IPS-18c (cell line): ENCODE measurements at regions not wholly inside any gene's neighbourhood (a gene's known extent, or its start where the extent isn't known, plus 50 kb on each side); places are given as distances from the start of the nearest gene placed in this dataset.

Experiments
- H3K4me3 ChIP-seq: 2 replicates; pipeline ENCODE4 v1.7.0; 2013; ENCODE audit warnings: low read depth, mild to moderate bottlenecking, low read length, moderate library complexity; ENCODE audit not compliant: insufficient read depth
- H3K9me3 ChIP-seq: one replicate; pipeline ENCODE4 v1.6.1; 2013; ENCODE audit warnings: mild to moderate bottlenecking, low read length, moderate library complexity; ENCODE audit not compliant: control insufficient read depth, insufficient read depth

GRCh38 chr3:124404621-124405020 is 325.6 kb upstream of the UMPS start:
- Histone ChIP-seq H3K9me3 (no peaks in the 10 kb centered on the region), H3K4me3 (no peak overlapping the region)

- Histone ChIP-seq H3K4me3 (no peak overlapping the region), H3K9me3 (no peaks in the 10 kb centered on the region)
These were observed 323.0 kb upstream of the UMPS start for GRCh38 chr3:124407260-124407659.

- Histone ChIP-seq H3K4me3 (no peak overlapping the region), H3K9me3 (no peaks in the 10 kb centered on the region)
These were observed 320.5 kb upstream of the UMPS start for GRCh38 chr3:124409650-124410275.

DNA sequence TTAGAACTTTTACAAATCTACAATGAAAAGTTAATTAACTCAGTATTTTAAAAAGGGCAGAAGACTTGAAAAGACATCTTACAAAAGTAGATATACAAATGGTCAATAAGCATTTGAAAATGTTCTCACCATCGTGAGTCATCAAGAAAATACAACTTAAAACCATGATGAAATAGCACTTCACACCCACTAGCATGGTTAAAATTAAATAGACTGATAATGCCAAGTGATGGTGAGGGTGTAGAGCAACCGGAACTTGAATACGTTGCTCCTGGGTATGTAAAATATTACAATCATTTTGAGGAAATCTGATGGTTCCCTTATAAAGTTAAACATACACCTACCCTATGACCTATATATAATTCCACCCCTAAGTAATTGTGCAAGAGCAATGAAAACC is 319.8 kb upstream of the UMPS start:
- Histone ChIP-seq H3K9me3 (no peaks in the 10 kb centered on the region), H3K4me3 (no peak overlapping the region)

DNA sequence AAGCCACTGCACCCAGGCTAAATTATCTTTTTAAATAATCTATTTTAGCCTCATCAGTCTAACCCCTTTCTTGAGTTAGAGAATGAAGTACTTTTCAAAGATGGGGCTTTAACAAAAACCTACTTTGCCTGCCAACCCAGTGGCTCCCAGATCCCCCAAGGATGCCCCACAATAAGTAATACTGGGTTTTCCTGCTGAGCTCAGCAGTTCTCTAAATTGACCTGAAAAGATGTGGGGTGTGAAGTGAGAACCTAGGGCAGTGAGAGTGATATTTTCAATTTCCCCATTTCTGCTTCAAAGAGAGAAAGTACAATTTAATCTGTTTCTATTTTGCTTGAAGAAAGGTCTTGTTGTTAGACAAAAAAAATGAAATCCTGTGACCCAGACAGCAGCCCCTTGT is 318.5 kb upstream of the UMPS start:
- Histone ChIP-seq H3K4me3 (no peak overlapping the region), H3K9me3 (no peaks in the 10 kb centered on the region)

DNA sequence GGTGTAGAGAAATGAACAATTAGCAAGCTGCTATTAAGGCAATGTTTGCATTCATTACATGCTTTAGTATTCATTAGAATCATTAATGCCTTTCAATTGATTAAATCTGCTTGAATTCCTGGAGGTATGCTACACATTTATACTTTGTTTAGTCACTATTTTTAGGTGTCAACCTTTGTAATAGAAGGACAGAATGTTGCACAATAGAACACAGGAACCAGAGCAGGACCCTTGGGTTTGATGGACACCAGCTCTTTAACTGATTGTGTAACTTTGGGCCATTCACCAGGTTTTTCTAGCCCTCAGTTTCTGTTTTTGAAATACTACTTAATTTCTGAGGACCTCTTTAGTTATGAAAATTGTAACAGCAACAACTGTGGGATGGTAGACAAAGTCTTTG is 317.6 kb upstream of the UMPS start:
- Histone ChIP-seq H3K9me3 (no peaks in the 10 kb centered on the region), H3K4me3 (no peak overlapping the region)

DNA sequence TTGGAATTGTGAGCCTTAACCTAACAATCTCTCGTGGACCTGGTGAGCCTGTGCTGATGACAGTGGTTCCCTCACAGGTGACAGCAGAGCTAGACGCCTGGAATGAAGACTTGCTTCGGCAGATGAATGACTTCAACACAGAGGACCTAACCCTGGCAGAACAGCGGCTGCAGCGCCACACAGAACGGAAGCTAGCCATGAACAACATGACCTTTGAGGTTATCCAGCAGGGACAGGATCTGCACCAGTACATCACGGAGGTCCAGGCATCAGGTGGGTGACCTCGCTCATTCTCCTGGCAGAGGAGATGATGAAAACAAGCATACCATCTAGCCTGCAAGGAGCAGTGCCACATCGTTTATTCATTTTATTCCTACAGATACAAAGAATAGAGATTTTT is 316.9 kb upstream of the UMPS start:
- Histone ChIP-seq H3K4me3 (no peak overlapping the region), H3K9me3 (no peaks in the 10 kb centered on the region)

GRCh38 chr3:124413989-124414598 is 316.2 kb upstream of the UMPS start:
- Histone ChIP-seq H3K9me3 (no peaks in the 10 kb centered on the region), H3K4me3 (no peak overlapping the region)

DNA sequence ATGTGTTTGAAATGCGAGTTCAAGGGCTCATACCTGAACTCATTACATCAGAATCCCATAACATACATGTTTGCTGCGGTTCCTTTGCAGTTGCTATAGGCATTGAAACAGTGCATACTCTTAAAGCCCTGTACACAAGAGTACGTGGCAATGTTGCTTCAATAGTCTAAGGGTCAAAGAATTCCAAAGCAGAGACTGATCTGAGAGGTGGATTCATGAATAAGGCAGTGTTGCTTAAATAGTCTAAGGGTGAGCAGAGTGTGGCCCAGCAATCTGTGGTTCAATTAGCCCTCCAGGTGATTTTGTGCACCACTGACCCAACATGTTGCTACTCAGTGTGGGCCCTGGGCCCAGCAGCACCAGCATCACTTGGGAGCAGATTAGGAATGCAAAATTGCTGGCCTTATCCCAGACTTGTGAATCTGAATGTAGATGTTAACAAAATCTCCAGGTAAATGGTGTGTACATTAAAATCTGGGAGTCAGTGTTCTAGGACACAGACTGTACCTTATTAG is 314.7 kb upstream of the UMPS start:
- H3K4me3 ChIP-seq: no peak overlapping the region

DNA sequence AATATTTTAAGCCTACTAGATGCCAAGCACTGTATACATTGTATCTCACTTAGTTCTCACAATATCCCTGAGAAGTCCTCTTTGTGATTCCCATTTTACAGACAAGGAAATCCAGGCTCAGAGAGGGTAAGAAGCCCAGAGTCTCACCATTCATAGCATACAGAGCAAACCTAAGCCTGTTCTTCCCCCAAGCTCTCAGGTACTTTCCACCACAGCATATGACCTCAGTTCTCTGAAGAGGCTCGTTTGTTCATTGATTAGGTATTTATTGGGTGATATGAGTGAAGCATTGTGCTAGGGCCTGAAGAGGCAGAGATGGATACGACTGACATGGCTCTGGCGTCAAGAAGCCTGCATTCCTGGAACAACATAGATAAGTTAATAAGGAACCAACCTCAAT is 310.9 kb upstream of the UMPS start:
- H3K9me3 ChIP-seq: no peaks in the 10 kb centered on the region

More for the DNA sequence above, 314.7 kb upstream of the UMPS start:
- H3K9me3 ChIP-seq: no peaks in the 10 kb centered on the region

DNA sequence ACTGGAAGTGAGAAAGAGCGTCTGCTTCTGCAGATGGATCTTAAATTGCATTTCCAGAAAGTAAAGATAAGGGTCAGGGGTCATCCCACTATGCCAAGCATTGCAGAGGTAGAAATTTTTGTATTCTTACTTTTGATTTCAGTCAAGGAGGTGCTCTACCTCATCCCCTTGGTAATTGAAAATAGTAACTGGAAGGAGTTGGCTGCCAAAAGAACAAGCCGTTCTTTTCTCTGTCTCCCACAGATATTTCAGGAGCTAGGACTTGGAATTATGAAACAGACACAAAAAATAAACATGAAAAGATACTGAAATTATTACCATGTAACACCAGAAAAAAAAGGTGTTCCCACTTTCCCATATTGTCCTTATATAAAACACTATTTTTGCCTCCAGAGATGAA is 309.9 kb upstream of the UMPS start:
- H3K4me3 ChIP-seq: no peak overlapping the region
- no peaks in the 10 kb centered on the region for H3K9me3 ChIP-seq

More for the DNA sequence above, 310.9 kb upstream of the UMPS start:
- H3K4me3 ChIP-seq: no peak overlapping the region

- no peak overlapping the region for H3K4me3 ChIP-seq
- H3K9me3 ChIP-seq: no peaks in the 10 kb centered on the region
These were observed 307.4 kb upstream of the UMPS start for GRCh38 chr3:124422805-124423204.

- H3K9me3 ChIP-seq: no peaks in the 10 kb centered on the region
- H3K4me3 ChIP-seq: no peak overlapping the region
These were observed 305.9 kb upstream of the UMPS start for GRCh38 chr3:124424396-124424795.

DNA sequence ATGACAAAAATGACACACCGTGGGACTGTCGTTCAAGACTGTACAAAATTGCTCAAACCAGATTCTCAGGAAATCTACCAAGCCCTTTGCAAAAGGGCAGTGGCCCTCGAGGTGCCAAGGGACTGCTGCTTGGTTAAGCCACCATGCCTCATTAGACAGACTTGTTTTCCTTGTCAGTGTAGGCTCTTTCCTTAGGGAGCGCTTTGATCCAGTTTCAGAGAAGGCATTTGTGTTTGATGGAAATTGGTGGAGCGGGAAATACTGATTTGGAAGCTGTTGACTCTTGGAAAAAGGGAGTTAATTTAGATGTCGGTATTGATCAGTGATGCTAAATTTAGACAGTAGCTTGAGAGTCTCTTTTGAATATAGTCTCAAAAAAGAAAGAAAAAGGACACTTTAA is 304.3 kb upstream of the UMPS start:
- no peak overlapping the region for H3K4me3 ChIP-seq
- H3K9me3 ChIP-seq: no peaks in the 10 kb centered on the region

DNA sequence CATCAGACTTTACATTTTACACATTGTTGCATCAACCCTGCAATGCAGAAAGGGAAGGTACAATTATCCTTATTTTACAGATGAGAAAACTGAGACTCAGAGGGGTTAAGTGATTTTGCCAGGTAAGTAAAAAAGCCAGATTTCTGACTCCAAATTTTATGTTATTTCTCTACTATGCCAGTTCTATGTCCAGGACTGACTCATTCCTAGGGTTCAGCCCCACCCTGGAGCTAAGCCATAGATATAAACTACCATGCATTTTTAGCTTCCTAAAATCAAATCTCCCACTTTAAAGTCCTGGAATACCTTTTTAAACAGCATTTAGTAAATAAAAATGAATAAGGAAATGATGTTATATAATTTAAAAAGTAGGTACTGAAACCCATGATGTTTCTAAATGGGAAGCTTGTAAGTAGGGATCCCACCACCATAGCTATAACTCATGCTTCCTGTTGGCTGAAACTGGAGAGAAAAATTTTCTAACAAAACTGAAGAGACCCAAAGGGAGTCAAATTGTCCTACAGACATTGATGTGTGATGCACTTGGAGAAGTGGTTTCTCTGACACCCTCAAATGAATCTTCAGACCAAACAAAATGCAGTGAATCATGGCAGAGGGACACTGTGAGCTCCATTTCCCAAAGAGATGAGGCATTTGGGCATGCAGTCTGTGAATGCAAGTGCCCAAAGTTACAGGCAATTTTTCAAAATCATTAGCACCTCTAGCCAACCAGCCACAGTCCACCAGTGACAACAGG is 301.7 kb upstream of the UMPS start:
- H3K4me3 ChIP-seq: no peak overlapping the region

DNA sequence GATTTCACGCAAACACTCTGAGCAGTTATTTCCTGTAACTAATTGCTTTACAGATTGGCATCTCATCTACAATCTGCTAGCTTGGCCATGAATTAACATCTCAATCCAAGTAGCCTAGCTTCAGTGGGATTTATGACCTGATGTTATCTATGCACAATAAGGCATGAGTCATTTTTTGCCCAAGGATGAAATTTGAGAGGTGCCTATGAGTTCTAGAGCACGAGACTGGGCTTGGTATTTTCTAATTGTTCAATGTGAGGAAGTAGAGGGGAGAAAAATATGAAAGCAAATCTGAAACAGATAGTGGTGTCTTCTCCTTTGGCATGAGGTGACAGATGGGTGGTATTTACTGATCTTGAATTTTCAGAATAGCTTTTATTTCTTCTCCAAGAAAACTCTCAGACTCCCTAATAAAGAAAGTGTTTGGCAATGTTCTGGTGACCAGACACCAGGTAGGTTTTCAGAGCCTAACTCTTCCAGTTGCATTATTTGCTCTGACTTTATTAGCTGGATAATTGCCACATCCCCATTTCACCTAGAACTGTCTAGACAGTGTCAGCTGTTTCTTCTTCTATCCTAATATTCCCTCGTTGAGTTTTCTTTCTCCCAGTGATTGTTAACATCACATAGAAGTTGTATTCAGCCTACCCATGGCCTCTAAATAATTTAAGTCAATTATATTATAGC is 301.0 kb upstream of the UMPS start:
- Histone ChIP-seq H3K9me3 (no peaks in the 10 kb centered on the region), H3K4me3 (no peak overlapping the region)

More for the DNA sequence above, 301.7 kb upstream of the UMPS start:
- H3K9me3 ChIP-seq: no peaks in the 10 kb centered on the region

DNA sequence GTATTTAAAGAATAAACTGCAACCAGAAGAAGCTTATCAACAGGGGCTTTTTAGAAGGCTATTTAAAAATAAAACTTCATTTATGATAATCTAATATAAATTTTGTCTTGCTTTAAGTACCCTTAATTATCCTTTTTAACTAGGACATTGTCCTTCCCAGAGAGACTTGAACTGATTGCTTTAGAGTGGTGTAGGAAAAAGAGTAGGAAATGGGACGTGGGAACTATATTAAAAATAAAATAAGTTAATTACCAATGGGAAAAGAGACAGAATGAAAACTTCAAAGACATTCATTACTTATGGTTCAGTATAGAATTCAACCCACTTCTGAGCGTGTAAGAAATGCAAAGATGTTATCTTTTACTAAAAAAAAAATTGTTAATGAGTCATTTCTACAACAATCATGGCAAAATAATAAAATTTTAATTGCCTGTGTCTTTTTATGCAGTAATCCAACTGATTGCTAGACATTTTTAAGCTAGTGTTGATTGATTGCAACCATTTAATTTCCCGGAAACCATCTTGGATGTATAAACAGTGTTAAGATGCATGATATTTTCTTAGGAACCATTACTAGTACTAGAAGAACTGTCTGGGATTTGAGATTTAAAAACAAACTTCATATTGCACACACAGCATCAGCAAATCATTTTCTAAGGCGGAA is 298.8 kb upstream of the UMPS start:
- no peak overlapping the region for H3K4me3 ChIP-seq
- no peaks in the 10 kb centered on the region for H3K9me3 ChIP-seq
